GM12891 (cell line): ENCODE measurements at regions not wholly inside any gene's neighbourhood (a gene's known extent, or its start where the extent isn't known, plus 50 kb on each side); places are given as distances from the start of the nearest gene placed in this dataset.
"Not testable (repeated sequence)": the region's sequence is repeated elsewhere in the genome, so short reads cannot be mapped to it uniquely, and the experiment has no call there.

Experiments
- POLR2A ChIP-seq: IDR thresholded peaks from 2 replicates; pipeline ENCODE4 v1.6.1; 2011; ENCODE audit warnings: low read depth, low read length, control low read depth
- POLR2AphosphoS5 ChIP-seq: IDR thresholded peaks from 2 replicates; pipeline ENCODE4 v1.6.1; 2011; ENCODE audit warnings: low read depth, low read length, control low read depth
- TAF1 ChIP-seq: IDR thresholded peaks from 2 replicates; pipeline ENCODE4 v1.6.1; 2011; ENCODE audit warnings: low read depth, low read length, control low read depth

- TF ChIP-seq POLR2A, POLR2AphosphoS5, TAF1: not testable (repeated sequence)
These were observed 2825.2 kb downstream of the RPIA start for GRCh38 chr2:91516669-91517068.
